ENCODE measurements at regions not wholly inside any gene's neighbourhood (a gene's known extent, or its start where the extent isn't known, plus 50 kb on each side); places are given as distances from the start of the nearest gene placed in this dataset.
A peak's percentile ranks its signal among the peaks of the same experiment; 100 is the strongest.
"Not testable (repeated sequence)": the region's sequence is repeated elsewhere in the genome, so short reads cannot be mapped to it uniquely, and the experiment has no call there.

DNA sequence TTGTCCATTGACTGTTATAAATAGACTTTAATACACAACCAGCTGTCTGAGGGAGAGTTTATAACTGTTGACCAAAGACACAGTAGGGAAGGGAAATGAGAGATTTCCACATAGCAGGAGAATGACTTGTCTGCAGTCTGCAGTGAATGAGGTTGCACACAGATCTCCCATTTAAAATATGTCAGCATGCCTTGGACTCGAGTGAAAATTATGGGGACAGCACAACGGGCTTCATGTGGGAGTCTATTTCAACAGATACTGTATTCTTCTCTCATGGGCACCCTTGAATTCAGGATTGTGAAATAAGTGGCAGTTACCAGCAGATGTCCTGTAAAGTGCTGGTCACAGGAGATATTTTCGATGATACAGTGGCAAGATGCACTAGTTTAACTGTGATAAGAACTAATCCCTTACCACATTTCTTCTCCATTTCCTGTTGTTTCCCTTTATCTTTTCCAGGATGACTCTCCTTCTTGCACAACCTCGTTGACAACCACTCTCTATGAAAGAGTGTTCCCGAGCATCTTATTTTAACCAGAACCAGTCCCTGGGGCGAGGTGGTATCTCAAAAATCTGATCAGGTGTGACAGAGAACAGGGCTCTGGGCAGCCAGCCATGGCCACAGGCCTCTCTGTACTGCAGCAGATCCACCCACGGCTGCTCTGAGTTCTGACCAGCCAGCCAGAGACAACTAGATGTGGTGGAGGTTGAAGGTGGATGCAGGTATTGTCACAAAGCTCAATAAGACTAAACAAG lies 51.5 kb upstream of the MAP3K1 start:
- Histone ChIP-seq H3K4me3 (no peak overlapping the region), H3K27me3 (no peaks in the 10 kb centered on the region), H3K9me3 (no peaks in the 10 kb centered on the region), H3K36me3 (no peaks in the 10 kb centered on the region)
- no peak for DNase-seq

DNA sequence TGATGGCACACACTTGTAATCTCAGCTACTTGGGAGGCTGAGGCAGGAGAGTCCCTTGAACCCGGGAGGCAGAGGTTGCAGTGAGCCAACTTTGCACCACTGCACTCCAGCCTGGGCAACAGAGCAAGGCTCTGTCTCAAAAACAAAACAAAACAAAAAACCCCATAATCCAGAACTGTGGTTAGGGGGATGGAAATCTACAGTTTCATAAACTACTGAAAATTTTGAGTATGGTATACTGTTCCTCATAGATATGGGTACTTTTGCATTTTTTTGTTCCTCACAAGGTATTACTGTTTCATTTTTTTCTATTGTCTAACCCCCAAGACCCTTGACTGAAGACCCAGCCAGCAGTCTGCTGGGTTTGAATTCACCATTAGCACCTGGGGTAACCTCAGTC lies 52.2 kb upstream of the MAP3K1 start:
- no peak for DNase-seq
- H3K4me3 ChIP-seq, result no peak overlapping the region

DNA sequence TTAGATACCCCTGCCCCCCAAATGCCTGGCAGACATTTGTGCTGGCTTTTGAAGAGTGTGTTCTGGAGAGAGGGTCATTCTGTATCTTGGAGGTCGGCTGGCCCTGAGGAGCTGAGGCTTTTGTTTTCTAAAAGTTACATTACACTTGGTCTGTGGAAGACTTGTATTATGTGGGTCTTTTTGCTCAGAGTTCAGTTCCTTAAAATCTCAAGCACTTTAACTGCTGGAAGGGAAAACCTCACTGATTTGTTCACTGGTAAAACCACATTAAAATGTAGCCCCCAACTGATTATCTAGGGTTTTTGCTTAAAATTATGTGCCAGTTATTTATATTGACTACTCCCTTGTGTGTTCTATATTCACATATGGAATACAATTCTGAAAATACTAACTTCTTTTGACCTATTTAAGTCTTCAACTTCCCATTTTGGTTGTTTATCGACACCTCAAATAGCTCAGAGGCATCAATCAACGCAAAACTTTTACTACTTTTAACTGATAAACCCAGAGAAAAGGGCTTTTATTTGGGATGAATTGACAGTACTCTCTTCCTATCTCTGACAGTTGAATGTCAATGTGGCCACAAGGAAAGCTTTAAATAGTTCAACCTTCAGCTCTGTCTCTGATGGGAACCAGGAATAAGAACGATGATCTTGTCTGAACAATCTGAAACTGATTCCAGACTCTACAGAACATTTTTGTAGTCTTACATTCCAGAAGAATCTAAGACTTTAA lies 54.0 kb upstream of the MAP3K1 start:
- DNase-seq, result no peak
- Histone ChIP-seq H3K36me3 (no peaks in the 10 kb centered on the region), H3K9me3 (no peaks in the 10 kb centered on the region), H3K27me3 (no peaks in the 10 kb centered on the region), H3K4me3 (no peak overlapping the region)

More for the DNA sequence above, 52.2 kb upstream of the MAP3K1 start:
- Histone ChIP-seq H3K9me3 (no peaks in the 10 kb centered on the region), H3K27me3 (no peaks in the 10 kb centered on the region), H3K36me3 (no peaks in the 10 kb centered on the region)

DNA sequence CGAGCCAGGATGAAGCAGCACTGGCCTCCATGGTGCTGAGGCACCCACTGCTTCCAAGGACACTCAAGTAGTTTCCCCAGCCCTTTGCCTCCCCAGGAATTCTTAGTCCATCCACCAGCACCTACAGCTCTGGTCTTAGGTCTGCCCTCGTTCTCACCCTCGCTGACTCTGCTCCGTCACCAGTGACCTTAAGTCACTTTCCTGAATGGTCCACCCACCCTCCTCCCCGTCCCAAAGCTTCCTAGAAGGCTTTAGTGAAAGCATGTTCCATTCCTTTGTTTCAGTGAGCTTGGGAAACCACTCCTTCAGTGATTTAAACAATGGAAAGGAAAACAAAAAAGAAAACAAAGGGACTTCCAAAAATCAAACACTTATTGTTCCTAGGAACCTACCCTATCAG lies 54.6 kb upstream of the MAP3K1 start:
- Histone ChIP-seq H3K36me3 (no peaks in the 10 kb centered on the region), H3K27me3 (no peaks in the 10 kb centered on the region), H3K9me3 (no peaks in the 10 kb centered on the region), H3K4me3 (no peak overlapping the region)
- DNase-seq, result no peak

DNA sequence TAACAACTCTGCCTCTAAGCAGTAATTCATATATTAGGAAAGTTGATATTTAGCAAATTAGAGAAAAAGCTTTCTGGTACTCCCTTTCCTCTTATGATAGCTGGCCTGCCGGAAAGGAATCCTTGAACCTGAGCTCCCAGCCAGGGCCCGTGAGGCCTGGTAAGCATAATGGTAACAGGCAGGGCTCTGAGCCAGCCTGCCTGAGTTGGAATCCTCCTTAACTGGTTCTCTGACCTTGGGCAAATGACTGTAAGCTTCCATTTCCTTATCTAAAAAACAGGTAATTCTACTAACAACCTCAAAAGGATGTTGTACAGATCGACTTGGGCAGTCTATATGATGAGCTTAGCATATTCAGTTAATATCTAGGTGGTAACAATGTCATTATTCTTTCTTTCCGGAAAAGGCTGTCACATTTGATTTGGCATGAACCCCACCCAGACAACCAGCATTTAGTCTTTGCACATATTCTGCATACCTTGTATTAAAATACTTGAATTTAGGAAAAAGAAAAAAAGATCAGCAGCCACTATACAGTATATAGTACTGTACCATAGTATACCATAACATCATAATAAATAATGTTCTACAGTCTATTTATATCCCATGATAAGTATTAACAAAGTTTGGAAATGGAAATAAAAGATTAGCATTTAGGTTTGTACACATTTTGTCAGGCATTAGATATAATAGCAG lies 55.7 kb upstream of the MAP3K1 start:
- H3K36me3 ChIP-seq, result no peaks in the 10 kb centered on the region
- no peak for DNase-seq
- no peak overlapping the region for H3K4me3 ChIP-seq
- H3K27me3 ChIP-seq, result no peaks in the 10 kb centered on the region
- H3K9me3 ChIP-seq, result no peaks in the 10 kb centered on the region

DNA sequence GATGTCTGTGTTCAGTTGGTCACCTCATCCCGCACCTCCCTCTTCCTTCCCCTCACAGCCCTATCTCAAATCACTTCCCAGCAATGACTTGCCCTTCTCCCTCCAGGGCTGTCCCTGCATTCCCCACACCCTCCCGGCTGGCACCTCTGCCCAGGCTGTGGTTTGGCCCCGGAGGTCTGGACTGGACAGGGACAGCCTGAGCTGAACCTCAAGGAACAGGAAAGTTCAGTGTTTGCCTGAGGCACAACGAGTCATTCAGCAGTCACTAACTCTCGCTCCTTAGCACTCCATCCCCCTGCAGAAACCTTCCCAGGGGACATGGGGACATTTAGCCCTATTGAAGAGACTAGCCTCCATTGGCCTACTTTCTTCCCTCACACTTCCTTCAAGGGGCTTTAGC lies 58.3 kb upstream of the MAP3K1 start:
- Histone ChIP-seq H3K36me3 (no peaks in the 10 kb centered on the region), H3K9me3 (no peaks in the 10 kb centered on the region), H3K27me3 (no peaks in the 10 kb centered on the region), H3K4me3 (no peak overlapping the region)
- peak; percentile 64 for DNase-seq

DNA sequence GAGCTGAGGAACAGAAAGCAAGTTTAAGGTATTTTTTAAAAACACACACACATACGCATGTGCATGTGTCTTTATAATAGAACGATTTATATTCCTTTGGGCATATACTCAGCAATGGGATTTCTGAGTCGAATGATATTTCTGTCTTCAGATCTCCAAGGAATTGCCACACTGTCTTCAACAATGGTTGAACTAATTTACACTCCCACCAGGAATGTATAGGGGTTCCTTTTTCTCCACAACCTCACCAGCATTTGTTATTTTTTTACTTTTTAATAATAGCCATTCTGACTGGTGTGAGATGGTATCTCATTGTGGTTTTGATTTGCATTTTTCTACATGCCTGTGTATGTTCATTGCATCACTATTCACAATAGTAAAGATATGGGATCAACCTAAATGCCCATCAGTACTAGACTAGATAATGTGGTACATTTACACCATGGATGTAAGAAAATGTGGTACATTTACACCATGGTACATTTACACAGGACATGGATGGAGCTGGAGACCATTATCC lies 60.3 kb upstream of the MAP3K1 start:
- no peak overlapping the region for H3K4me3 ChIP-seq
- no peaks in the 10 kb centered on the region for H3K9me3 ChIP-seq
- DNase-seq, result no peak
- no peaks in the 10 kb centered on the region for H3K36me3 ChIP-seq
- no peaks in the 10 kb centered on the region for H3K27me3 ChIP-seq

DNA sequence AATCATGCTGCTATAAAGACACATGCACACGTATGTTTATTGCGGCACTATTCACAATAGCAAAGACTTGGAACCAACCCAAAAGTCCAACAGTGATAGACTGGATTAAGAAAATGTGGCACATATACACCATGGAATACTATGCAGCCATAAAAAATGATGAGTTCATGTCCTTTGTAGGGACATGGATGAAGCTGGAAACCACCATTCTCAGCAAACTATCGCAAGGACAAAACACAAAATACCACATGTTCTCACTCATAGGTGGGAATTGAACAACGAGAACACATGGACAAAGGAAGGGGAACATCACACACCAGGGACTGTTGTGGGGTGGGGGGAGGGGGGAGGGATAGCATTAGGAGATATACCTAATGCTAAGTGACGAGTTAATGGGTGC lies 61.8 kb upstream of the MAP3K1 start:
- H3K9me3 ChIP-seq, H3K4me3 ChIP-seq, H3K27me3 ChIP-seq, DNase-seq, H3K36me3 ChIP-seq: not testable (repeated sequence)

DNA sequence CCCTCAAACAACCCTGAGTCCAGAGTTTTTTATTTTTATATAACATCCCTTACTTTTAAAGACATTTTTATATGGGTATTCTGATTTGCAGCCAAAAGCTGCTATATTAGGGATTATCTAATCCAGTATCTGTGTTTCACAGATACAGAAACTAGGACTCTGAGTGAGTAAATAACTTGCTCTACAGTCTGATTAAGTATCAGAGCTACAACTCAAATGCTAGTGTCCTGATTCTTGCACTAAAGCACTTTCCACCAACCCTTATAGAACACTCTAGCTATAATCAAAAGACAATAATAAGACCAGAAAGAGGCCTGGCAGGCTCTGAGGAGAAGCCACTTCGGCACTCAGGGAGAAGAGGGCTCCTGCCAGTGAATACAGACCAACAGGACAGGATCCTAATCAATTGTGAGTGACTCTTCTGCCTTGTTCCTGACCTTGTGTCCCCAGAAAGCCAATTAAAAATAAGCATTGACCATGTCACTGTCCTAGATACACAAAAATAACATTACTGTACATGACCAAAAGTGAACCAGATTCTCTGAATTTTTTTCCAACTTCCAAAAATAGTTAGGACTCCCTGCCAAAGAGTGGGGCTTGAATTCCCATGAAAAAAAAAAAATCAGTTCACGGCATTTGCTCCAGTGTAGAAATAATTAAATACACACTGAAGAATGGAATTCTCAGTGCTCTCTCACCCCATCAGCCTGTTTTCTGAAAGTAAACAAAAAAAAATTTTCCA lies 63.6 kb upstream of the MAP3K1 start:
- H3K9me3 ChIP-seq, result no peaks in the 10 kb centered on the region
- DNase-seq, result no peak
- H3K4me3 ChIP-seq, result no peak overlapping the region
- no peaks in the 10 kb centered on the region for H3K36me3 ChIP-seq
- no peaks in the 10 kb centered on the region for H3K27me3 ChIP-seq

DNA sequence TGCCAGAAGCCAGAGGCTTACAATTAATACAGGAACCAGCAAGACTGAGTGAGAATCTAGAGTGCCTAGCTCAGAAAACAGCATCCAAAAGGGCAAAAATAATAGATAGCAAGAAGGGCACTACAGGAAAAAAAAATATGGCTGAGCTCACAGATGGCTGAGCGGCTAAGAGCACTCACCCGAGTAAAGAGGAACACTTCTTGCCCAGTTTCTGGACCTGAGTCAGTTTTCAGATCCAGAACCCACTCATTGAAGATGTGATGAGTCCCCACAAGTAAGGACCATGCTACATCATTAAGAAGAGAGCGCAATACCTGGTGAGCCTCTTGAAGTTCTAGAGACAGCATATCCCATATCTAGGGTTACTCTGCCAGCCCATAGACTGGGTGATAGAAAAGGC lies 65.5 kb upstream of the MAP3K1 start:
- Histone ChIP-seq H3K4me3 (no peak overlapping the region), H3K36me3 (no peaks in the 10 kb centered on the region), H3K27me3 (no peaks in the 10 kb centered on the region), H3K9me3 (no peaks in the 10 kb centered on the region)
- no peak for DNase-seq

DNA sequence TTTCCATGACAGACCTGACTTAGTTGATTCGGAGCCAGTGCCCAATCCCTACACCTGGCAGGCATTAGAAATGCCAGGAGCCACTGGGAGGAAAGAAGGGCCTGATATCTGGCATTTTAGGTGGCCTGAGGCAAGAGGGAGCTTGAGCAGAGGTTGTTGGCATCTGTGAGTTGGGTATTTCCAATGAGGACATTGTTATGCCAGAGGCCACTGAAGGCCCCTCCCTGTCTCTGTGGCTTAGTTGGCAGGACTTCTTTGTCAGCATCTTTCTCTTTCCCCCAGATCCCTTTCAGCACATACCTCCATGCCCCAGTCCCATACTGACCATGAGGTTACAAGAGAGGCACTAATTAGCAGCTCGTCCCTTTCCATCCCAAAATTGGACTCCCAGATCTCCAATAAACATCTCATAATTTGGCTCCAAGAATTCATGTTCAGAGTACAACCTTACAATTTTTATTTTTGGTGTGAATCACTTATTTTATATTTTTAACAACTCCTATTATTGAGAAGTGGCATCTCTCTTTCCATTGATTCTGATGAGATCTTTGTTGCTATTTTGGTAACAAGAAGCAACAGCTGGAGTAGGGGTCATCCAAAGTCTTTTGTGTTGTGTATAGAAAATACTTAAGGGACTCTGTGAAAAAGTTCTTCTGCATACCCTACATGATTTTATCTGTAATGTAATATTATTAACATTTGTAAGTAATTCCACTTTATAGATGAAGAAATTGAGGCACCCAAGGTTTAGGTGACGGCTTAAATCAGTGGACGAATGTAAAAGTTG lies 68.6 kb upstream of the MAP3K1 start:
- no peaks in the 10 kb centered on the region for H3K36me3 ChIP-seq
- DNase-seq, result no peak
- H3K9me3 ChIP-seq, result no peaks in the 10 kb centered on the region
- no peaks in the 10 kb centered on the region for H3K27me3 ChIP-seq
- no peak overlapping the region for H3K4me3 ChIP-seq

DNA sequence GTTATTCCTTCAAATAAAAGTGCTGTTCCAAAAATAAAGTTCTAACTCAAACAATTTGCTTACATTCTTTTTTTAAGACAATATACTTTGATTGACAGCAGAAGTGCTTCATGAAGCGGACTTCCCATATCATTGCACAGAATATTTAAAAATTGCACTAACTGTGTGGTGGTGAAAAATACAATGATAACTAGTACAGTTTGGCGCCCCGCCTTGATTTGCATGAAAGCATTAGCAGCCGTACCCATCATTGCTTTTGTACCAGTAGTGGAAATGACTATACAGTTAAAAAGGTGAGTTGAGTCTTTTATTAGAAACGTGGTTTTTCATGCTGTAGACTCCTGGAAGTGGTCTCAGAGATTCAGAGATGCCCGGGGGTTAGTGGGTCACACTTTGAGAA lies 69.5 kb upstream of the MAP3K1 start:
- Histone ChIP-seq H3K36me3 (no peaks in the 10 kb centered on the region), H3K4me3 (no peak overlapping the region), H3K27me3 (no peaks in the 10 kb centered on the region), H3K9me3 (no peaks in the 10 kb centered on the region)
- no peak for DNase-seq

DNA sequence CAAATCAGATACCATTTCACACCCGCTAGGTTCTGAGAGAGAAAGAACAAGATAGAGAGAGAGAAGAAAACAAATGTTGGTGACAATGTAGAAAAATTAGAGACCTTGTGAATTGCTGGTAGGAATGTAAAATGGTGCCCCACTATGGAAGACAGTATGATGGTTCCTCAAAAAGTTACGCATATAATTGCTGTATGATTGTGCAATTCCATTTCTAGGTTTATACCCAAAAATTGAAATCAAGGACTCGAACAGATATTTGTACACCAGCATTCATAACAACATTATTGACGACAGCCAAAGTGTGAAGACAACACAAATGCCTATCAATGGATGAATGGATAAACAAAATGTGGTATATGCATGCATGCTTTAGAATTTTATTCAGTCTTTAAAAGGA lies 74.5 kb upstream of the MAP3K1 start:
- Histone ChIP-seq H3K9me3 (no peaks in the 10 kb centered on the region), H3K36me3 (no peaks in the 10 kb centered on the region), H3K4me3 (no peak overlapping the region)

DNA sequence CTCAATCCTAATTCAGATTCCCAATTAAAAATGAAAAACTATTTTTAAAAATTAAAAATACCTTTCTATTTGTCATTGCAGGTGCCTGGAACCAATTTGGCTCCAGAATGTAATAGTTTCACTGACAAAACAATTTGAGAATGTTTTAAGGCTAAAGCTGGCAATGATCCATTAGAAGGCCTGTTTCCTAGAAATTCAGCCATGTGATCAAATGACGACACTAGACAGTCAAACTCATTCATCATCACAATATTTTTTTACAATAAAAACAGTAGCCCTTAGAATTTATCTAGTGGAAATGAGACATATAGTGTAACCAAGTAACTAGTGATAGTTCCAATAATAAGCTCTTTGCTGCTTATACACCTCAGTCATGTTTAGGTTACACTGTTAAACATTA lies 75.4 kb upstream of the MAP3K1 start:
- no peak overlapping the region for H3K4me3 ChIP-seq
- no peaks in the 10 kb centered on the region for H3K27me3 ChIP-seq
- no peaks in the 10 kb centered on the region for H3K36me3 ChIP-seq
- H3K9me3 ChIP-seq, result no peaks in the 10 kb centered on the region
- no peak for DNase-seq

More for the DNA sequence above, 74.5 kb upstream of the MAP3K1 start:
- no peak for DNase-seq
- H3K27me3 ChIP-seq, result no peaks in the 10 kb centered on the region

DNA sequence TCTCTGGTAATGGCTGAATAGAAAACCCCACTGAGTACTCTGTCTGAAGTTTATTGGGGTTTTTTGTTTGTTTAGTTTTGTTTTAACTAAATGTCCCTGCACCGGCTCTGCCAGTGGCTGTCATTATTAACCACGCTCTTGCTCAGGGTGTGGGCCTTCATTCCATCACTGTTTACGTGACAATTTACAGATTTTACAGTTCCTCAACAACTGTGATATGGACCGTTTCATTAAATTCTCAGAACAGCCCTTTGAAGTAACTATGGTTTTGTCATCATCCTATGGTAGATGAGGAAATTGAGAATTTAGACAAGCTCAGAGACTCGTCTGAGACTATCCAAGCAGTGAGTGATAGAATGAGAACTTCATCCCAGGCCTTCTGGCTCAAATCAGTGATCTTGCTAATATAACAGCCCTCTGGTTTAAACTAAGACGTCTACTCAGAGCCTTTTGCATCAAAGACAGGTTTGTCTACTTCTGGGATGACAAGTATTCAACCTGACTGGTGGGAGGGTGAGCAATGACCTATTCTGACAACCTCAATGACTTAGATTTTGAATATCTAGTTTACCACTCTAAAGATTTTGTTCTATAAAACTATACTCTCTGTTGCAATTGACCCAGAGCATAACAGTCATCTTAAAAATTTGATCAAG lies 77.3 kb upstream of the MAP3K1 start:
- no peaks in the 10 kb centered on the region for H3K9me3 ChIP-seq
- no peak overlapping the region for H3K4me3 ChIP-seq
- no peaks in the 10 kb centered on the region for H3K36me3 ChIP-seq
- no peak for DNase-seq
- no peaks in the 10 kb centered on the region for H3K27me3 ChIP-seq

Data from MG63 (cell line).